ENCODE measurements at regions not wholly inside any gene's neighbourhood (a gene's known extent, or its start where the extent isn't known, plus 50 kb on each side); places are given as distances from the start of the nearest gene placed in this dataset.

DNA sequence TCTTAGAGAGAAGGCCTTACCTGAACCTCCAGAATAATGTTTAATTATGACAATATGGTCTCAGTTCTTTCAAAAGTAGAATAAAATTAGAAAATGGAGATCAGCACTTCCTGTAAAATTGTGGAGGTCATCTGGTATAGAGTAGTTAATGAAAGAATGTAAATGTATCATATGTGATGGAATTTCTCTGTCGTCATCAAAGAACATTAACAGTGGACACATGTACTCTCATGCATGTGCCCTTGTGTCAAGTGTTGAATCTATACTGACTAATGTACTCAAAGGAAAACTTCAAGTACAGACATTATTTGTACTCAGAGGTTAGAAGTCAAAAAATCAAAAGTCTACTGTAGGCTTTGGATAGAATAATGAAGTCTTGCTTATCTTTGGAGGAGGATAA lies 129.2 kb upstream of the MYOCD start:
- in situ Hi-C loops (cut with HindIII; ENCODE audit: low pct_unique_long_range_greater_than_20kb, low sequenced_read_pairs) (no loop called here), intact Hi-C loops (cut with micrococcal nuclease; ENCODE audit: unreplicated experiment) (loop anchor here (10.0 kb wide), 1 partner anchor 128 kb away; the partner anchor contains the start of gene MYOCD)
- no peaks in the 10 kb centered on the region for H3K4me1 ChIP-seq (ENCODE audit: control insufficient read depth, insufficient read depth, low read length)
- no peaks in the 10 kb centered on the region for H3K9me3 ChIP-seq (ENCODE audit: control insufficient read depth, insufficient read depth, low read depth, low read length)
- no peak overlapping the region for H3K4me3 ChIP-seq (ENCODE audit: low read depth in 2 of 2, low read length in 2 of 2)
- no peaks in the 10 kb centered on the region for H3K27me3 ChIP-seq (ENCODE audit: control insufficient read depth, insufficient read depth, low read length)
- no TSS peak for BruUV-seq (replicated peaks)
- DNase-seq (ENCODE audit: low read depth, low spot score) (no peak), ATAC-seq (no peak)
- H3K36me3 ChIP-seq (ENCODE audit: control insufficient read depth, insufficient read depth, low read length) = no peaks in the 10 kb centered on the region
- TF ChIP-seq POLR2AphosphoS5 (IDR thresholded peaks at IDR 0.05; ENCODE audit: low read depth, low read length) (no peak), TCF7L2 (IDR thresholded peaks at IDR 0.05; ENCODE audit: low read depth, low read length) (no peak), SIN3A (IDR thresholded peaks at IDR 0.05; ENCODE audit: borderline replicate concordance, insufficient read depth, low read depth, low read length) (no peak)
- TF ChIP-seq, protein P1, sequence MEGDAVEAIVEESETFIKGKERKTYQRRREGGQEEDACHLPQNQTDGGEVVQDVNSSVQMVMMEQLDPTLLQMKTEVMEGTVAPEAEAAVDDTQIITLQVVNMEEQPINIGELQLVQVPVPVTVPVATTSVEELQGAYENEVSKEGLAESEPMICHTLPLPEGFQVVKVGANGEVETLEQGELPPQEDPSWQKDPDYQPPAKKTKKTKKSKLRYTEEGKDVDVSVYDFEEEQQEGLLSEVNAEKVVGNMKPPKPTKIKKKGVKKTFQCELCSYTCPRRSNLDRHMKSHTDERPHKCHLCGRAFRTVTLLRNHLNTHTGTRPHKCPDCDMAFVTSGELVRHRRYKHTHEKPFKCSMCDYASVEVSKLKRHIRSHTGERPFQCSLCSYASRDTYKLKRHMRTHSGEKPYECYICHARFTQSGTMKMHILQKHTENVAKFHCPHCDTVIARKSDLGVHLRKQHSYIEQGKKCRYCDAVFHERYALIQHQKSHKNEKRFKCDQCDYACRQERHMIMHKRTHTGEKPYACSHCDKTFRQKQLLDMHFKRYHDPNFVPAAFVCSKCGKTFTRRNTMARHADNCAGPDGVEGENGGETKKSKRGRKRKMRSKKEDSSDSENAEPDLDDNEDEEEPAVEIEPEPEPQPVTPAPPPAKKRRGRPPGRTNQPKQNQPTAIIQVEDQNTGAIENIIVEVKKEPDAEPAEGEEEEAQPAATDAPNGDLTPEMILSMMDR (IDR thresholded peaks at IDR 0.05) = no peak
- TF ChIP-seq, protein P2, sequence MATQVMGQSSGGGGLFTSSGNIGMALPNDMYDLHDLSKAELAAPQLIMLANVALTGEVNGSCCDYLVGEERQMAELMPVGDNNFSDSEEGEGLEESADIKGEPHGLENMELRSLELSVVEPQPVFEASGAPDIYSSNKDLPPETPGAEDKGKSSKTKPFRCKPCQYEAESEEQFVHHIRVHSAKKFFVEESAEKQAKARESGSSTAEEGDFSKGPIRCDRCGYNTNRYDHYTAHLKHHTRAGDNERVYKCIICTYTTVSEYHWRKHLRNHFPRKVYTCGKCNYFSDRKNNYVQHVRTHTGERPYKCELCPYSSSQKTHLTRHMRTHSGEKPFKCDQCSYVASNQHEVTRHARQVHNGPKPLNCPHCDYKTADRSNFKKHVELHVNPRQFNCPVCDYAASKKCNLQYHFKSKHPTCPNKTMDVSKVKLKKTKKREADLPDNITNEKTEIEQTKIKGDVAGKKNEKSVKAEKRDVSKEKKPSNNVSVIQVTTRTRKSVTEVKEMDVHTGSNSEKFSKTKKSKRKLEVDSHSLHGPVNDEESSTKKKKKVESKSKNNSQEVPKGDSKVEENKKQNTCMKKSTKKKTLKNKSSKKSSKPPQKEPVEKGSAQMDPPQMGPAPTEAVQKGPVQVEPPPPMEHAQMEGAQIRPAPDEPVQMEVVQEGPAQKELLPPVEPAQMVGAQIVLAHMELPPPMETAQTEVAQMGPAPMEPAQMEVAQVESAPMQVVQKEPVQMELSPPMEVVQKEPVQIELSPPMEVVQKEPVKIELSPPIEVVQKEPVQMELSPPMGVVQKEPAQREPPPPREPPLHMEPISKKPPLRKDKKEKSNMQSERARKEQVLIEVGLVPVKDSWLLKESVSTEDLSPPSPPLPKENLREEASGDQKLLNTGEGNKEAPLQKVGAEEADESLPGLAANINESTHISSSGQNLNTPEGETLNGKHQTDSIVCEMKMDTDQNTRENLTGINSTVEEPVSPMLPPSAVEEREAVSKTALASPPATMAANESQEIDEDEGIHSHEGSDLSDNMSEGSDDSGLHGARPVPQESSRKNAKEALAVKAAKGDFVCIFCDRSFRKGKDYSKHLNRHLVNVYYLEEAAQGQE (IDR thresholded peaks at IDR 0.05; ENCODE audit: insufficient read depth in 1 of 2, low read depth in 2 of 2, low read length in 1 of 2) = no peak
- POLR2A ChIA-PET = no interaction called here
- H3K27ac ChIP-seq (ENCODE audit: low read length) = no peak overlapping the region
- CTCF ChIA-PET = no interaction called here

DNA sequence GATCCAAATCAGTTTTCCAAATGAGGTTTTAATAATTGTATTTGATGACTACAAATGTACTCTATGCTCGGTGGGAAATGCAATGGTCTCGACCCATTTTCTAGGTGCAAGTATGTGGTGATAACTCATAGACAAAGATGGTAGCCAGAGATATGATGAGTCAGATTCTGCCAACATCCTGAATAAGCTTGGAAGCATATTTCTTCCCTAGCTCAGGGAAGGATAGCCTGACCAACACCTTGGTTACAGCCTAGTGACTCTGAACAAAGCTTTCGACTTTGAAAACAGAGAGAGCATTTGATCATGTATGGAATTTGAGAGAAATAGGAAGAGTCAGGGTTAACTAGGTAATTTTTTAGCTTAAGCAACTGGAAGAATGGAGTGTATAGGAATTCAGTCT lies 128.3 kb upstream of the MYOCD start:
- DNase-seq (ENCODE audit: low read depth, low spot score) = no peak
- POLR2A ChIA-PET = no interaction called here

More for the DNA sequence above, 128.3 kb upstream of the MYOCD start:
- intact Hi-C loops (cut with micrococcal nuclease; ENCODE audit: unreplicated experiment) (loop anchor here (10.0 kb wide), 1 partner anchor 127 kb away; the partner anchor contains the start of gene MYOCD), in situ Hi-C loops (cut with HindIII; ENCODE audit: low pct_unique_long_range_greater_than_20kb, low sequenced_read_pairs) (no loop called here)
- Histone ChIP-seq H3K4me3 (ENCODE audit: low read depth in 2 of 2, low read length in 2 of 2) (no peak overlapping the region), H3K27me3 (ENCODE audit: control insufficient read depth, insufficient read depth, low read length) (no peaks in the 10 kb centered on the region), H3K36me3 (ENCODE audit: control insufficient read depth, insufficient read depth, low read length) (no peaks in the 10 kb centered on the region), H3K9me3 (ENCODE audit: control insufficient read depth, insufficient read depth, low read depth, low read length) (no peaks in the 10 kb centered on the region), H3K4me1 (ENCODE audit: control insufficient read depth, insufficient read depth, low read length) (no peaks in the 10 kb centered on the region), H3K27ac (ENCODE audit: low read length) (no peak overlapping the region)
- CTCF ChIA-PET = no interaction called here
- no TSS peak for BruUV-seq (replicated peaks)
- ATAC-seq = no peak
- TF ChIP-seq POLR2AphosphoS5 (IDR thresholded peaks at IDR 0.05; ENCODE audit: low read depth, low read length) = no peak
- TF ChIP-seq, protein P1 (IDR thresholded peaks at IDR 0.05) = no peak
- TF ChIP-seq SIN3A (IDR thresholded peaks at IDR 0.05; ENCODE audit: borderline replicate concordance, insufficient read depth, low read depth, low read length) = no peak
- TF ChIP-seq, protein P2 (IDR thresholded peaks at IDR 0.05; ENCODE audit: insufficient read depth in 1 of 2, low read depth in 2 of 2, low read length in 1 of 2) = no peak
- no peak for TF ChIP-seq TCF7L2 (IDR thresholded peaks at IDR 0.05; ENCODE audit: low read depth, low read length)
